Brain microvascular endothelial cell (primary cell): ENCODE measurements at regions not wholly inside any gene's neighbourhood (a gene's known extent, or its start where the extent isn't known, plus 50 kb on each side); places are given as distances from the start of the nearest gene placed in this dataset.

Experiments
- DNase-seq: peaks from one replicate; pipeline ENCODE4 v3.0.0-alpha.2; 2020
- H3K27ac ChIP-seq: fragments of 250-450 bp; sonication (Bioruptor Pico); 2 replicates; pipeline ENCODE4 v1.5.1; 2020; ENCODE audit warnings: mild to moderate bottlenecking, moderate library complexity
- H3K27me3 ChIP-seq: fragments of 250-450 bp; sonication (Bioruptor Pico); replicated peaks from 2 replicates; pipeline ENCODE4 v1.5.1; 2020; ENCODE audit warnings: mild to moderate bottlenecking
- H3K36me3 ChIP-seq: fragments of 250-450 bp; sonication (Bioruptor Pico); replicated peaks from 2 replicates; pipeline ENCODE4 v1.5.1; 2020; ENCODE audit warnings: mild to moderate bottlenecking
- H3K4me3 ChIP-seq: 2 replicates; pipeline ENCODE4 v1.5.1; 2011; ENCODE audit warnings: low read depth, mild to moderate bottlenecking, control low read depth, low read length, moderate library complexity
- CTCF ChIP-seq: IDR thresholded peaks from 2 replicates; pipeline ENCODE4 v1.5.1; 2011; ENCODE audit warnings: low read depth, mild to moderate bottlenecking, moderate library complexity, low read length, control low read depth, inconsistent platforms; ENCODE audit errors: missing control alignments
- in situ Hi-C: cut with HindIII; loops from 2 replicates; pipeline ENCODE4 v1.10.0; 2017; ENCODE audit warnings: low sequenced_read_pairs, low pct_ligation_motif_present

GRCh38 chr9:80866121-80866520 lies 823.2 kb downstream of the TLE1 start:
- H3K27ac ChIP-seq: peak overlapping the region; percentile 17
- DNase-seq: no peak
- TF ChIP-seq CTCF: no peak
- in situ Hi-C loops: no loop called here
- H3K4me3 ChIP-seq: no peak overlapping the region
- no peaks in the 10 kb centered on the region for H3K27me3 ChIP-seq
- no peaks in the 10 kb centered on the region for H3K36me3 ChIP-seq

DNA sequence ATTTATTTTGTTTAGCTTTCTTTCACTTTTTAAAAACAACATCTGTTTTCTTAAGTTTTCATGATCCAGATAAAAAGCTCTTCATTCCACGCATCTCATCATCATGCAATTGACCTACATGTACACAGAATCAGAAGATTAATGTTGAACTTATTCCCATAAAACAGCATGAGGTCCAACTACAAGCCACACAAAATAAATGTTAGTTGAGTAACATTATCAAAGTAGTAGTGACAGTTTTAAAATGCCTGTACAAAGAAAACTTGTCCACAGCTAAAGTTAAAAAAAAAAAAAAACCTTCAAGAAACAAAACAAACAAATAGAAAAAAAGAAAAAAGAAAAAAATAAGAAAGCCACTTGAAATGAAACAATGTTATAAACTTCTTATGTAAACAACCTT lies 846.3 kb downstream of the TLE1 start:
- no peak overlapping the region for H3K4me3 ChIP-seq
- DNase-seq: no peak
- H3K27ac ChIP-seq: no peak overlapping the region
- in situ Hi-C loops: no loop called here
- no peaks in the 10 kb centered on the region for H3K36me3 ChIP-seq
- H3K27me3 ChIP-seq: no peaks in the 10 kb centered on the region
- TF ChIP-seq CTCF: no peak

DNA sequence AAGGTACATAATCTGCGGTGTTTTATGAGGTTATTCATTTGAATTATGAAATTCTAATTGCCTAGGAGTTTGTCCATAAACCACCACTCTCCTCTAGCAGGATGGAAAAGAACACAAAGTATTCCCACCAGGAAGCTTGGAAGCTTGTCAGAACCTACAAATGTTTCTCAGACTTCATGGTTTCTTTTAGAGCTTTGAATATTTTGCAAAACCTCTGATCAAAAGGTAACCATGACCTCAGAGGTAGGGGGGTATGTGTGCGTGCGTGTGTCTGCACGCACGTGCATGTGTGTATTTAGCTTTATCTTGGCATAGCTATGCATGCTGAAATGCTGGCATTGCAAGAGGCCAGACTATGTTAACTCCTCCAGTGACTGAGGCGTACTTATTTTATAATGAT lies 847.0 kb downstream of the TLE1 start:
- peak; percentile 3 for DNase-seq
- no peak for TF ChIP-seq CTCF
- H3K4me3 ChIP-seq: no peak overlapping the region
- in situ Hi-C loops: no loop called here
- H3K27me3 ChIP-seq: no peaks in the 10 kb centered on the region
- no peak overlapping the region for H3K27ac ChIP-seq
- no peaks in the 10 kb centered on the region for H3K36me3 ChIP-seq

DNA sequence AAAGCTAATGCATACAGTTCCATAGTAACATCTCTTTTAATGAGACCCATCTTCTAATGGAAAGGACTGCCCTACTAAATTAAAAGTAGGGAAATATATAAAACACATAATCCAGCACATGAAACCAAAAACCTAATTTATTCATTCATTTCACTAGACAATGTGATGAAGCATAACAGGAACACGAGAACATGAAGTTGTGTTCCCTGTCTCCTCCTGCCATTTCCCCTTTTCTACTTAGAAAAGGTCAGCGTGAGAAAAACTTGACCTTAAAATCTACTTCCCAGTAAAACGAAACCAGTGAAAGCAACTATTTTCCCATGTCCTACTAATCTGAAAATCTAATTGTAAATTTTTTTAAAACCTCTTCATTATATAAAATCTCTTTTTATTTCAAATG lies 847.5 kb downstream of the TLE1 start:
- no peak overlapping the region for H3K27ac ChIP-seq
- no peaks in the 10 kb centered on the region for H3K27me3 ChIP-seq
- in situ Hi-C loops: no loop called here
- H3K36me3 ChIP-seq: no peaks in the 10 kb centered on the region
- no peak overlapping the region for H3K4me3 ChIP-seq
- DNase-seq: no peak
- no peak for TF ChIP-seq CTCF

- TF ChIP-seq CTCF: no peak
- no peak for DNase-seq
- H3K36me3 ChIP-seq: no peaks in the 10 kb centered on the region
- no peaks in the 10 kb centered on the region for H3K27me3 ChIP-seq
- in situ Hi-C loops: no loop called here
- no peak overlapping the region for H3K27ac ChIP-seq
- no peak overlapping the region for H3K4me3 ChIP-seq
Observed at GRCh38 chr9:80839821-80840675, 849.3 kb downstream of the TLE1 start.

- TF ChIP-seq CTCF: no peak
- in situ Hi-C loops: no loop called here
- no peak overlapping the region for H3K4me3 ChIP-seq
Observed at GRCh38 chr9:80836013-80836412, 853.3 kb downstream of the TLE1 start.

More at GRCh38 chr9:80836013-80836412, 853.3 kb downstream of the TLE1 start:
- Histone ChIP-seq H3K36me3 (no peaks in the 10 kb centered on the region), H3K27me3 (no peaks in the 10 kb centered on the region), H3K27ac (no peak overlapping the region)
- no peak for DNase-seq
